ENCODE measurements at regions not wholly inside any gene's neighbourhood (a gene's known extent, or its start where the extent isn't known, plus 50 kb on each side); places are given as distances from the start of the nearest gene placed in this dataset.

GRCh38 chr13:76720416-76720815, 165.8 kb downstream of the KCTD12 start:
- FAIRE-seq (no peak), DNase-seq (ENCODE audit: low read depth) (no peak)
- no peak overlapping the region for H3K4me3 Mint-ChIP-seq (ENCODE audit: unreplicated experiment)
- H3K27me3 Mint-ChIP-seq (ENCODE audit: low read depth, unreplicated experiment): no peaks in the 10 kb centered on the region
- TF ChIP-seq EZH2 (IDR thresholded peaks at IDR 0.05; ENCODE audit: insufficient read depth, low read length) (no peak), CTCF (IDR thresholded peaks at IDR 0.05; ENCODE audit: insufficient read depth, low read depth, low read length) (no peak)
- Histone ChIP-seq H4K20me1 (ENCODE audit: insufficient read depth, low read length) (no peaks in the 10 kb centered on the region), H3K36me3 (ENCODE audit: insufficient read depth, low read length) (no peaks in the 10 kb centered on the region), H3K27me3 (ENCODE audit: insufficient read depth, low read length) (no peaks in the 10 kb centered on the region), H3K4me1 (ENCODE audit: insufficient read depth, low read length) (peaks cover 16% of the 10 kb centered on the region), H3K4me2 (ENCODE audit: low read length) (no peak overlapping the region), H3K9me3 (ENCODE audit: insufficient read depth, low read depth, low read length) (no peaks in the 10 kb centered on the region), H3K27ac (ENCODE audit: low read depth, low read length) (no peak overlapping the region), H3K4me3 (ENCODE audit: insufficient read depth, low read depth, low read length) (no peak overlapping the region), H3K9ac (ENCODE audit: low read length) (no peak overlapping the region), H2AFZ (ENCODE audit: low read depth, low read length) (no peak overlapping the region), H3K79me2 (ENCODE audit: insufficient read depth, low read length) (no peaks in the 10 kb centered on the region)
- H3K27ac Mint-ChIP-seq (ENCODE audit: unreplicated experiment): peak overlapping the region; percentile 77
- no peaks in the 10 kb centered on the region for H3K36me3 Mint-ChIP-seq (ENCODE audit: low read depth, unreplicated experiment)
- no peaks in the 10 kb centered on the region for H3K9me3 Mint-ChIP-seq (ENCODE audit: unreplicated experiment)
- H3K4me1 Mint-ChIP-seq (ENCODE audit: low read depth, unreplicated experiment): peaks cover 15% of the 10 kb centered on the region

GRCh38 chr13:76719955-76720354, 166.2 kb downstream of the KCTD12 start:
- Histone ChIP-seq H3K9ac (ENCODE audit: low read length) (no peak overlapping the region), H4K20me1 (ENCODE audit: insufficient read depth, low read length) (no peaks in the 10 kb centered on the region), H3K4me2 (ENCODE audit: low read length) (no peak overlapping the region), H3K4me1 (ENCODE audit: insufficient read depth, low read length) (peaks cover 12% of the 10 kb centered on the region), H3K9me3 (ENCODE audit: insufficient read depth, low read depth, low read length) (no peaks in the 10 kb centered on the region), H3K4me3 (ENCODE audit: insufficient read depth, low read depth, low read length) (no peak overlapping the region), H3K36me3 (ENCODE audit: insufficient read depth, low read length) (no peaks in the 10 kb centered on the region), H3K27ac (ENCODE audit: low read depth, low read length) (no peak overlapping the region), H2AFZ (ENCODE audit: low read depth, low read length) (no peak overlapping the region), H3K27me3 (ENCODE audit: insufficient read depth, low read length) (no peaks in the 10 kb centered on the region), H3K79me2 (ENCODE audit: insufficient read depth, low read length) (no peaks in the 10 kb centered on the region)
- TF ChIP-seq EZH2 (IDR thresholded peaks at IDR 0.05; ENCODE audit: insufficient read depth, low read length) (no peak), CTCF (IDR thresholded peaks at IDR 0.05; ENCODE audit: insufficient read depth, low read depth, low read length) (no peak)
- Mint-ChIP-seq H3K36me3 (ENCODE audit: low read depth, unreplicated experiment) (no peaks in the 10 kb centered on the region), H3K4me1 (ENCODE audit: low read depth, unreplicated experiment) (peaks cover 11% of the 10 kb centered on the region), H3K9me3 (ENCODE audit: unreplicated experiment) (no peaks in the 10 kb centered on the region), H3K4me3 (ENCODE audit: unreplicated experiment) (no peak overlapping the region), H3K27ac (ENCODE audit: unreplicated experiment) (peak overlapping the region; percentile 77), H3K27me3 (ENCODE audit: low read depth, unreplicated experiment) (no peaks in the 10 kb centered on the region)
- DNase-seq (ENCODE audit: low read depth): no peak
- no peak for FAIRE-seq

GRCh38 chr13:76717092-76717491, 169.1 kb downstream of the KCTD12 start:
- Histone ChIP-seq H3K4me3 (ENCODE audit: insufficient read depth, low read depth, low read length) (no peak overlapping the region), H2AFZ (ENCODE audit: low read depth, low read length) (no peak overlapping the region), H3K79me2 (ENCODE audit: insufficient read depth, low read length) (no peaks in the 10 kb centered on the region), H3K27ac (ENCODE audit: low read depth, low read length) (no peak overlapping the region), H3K36me3 (ENCODE audit: insufficient read depth, low read length) (no peaks in the 10 kb centered on the region), H3K4me2 (ENCODE audit: low read length) (no peak overlapping the region), H3K9ac (ENCODE audit: low read length) (no peak overlapping the region), H3K27me3 (ENCODE audit: insufficient read depth, low read length) (no peaks in the 10 kb centered on the region), H3K4me1 (ENCODE audit: insufficient read depth, low read length) (peaks cover 1% of the 10 kb centered on the region), H3K9me3 (ENCODE audit: insufficient read depth, low read depth, low read length) (no peaks in the 10 kb centered on the region), H4K20me1 (ENCODE audit: insufficient read depth, low read length) (no peaks in the 10 kb centered on the region)
- Mint-ChIP-seq H3K9me3 (ENCODE audit: unreplicated experiment) (no peaks in the 10 kb centered on the region), H3K4me1 (ENCODE audit: low read depth, unreplicated experiment) (peaks cover 14% of the 10 kb centered on the region), H3K27ac (ENCODE audit: unreplicated experiment) (no peak overlapping the region), H3K36me3 (ENCODE audit: low read depth, unreplicated experiment) (no peaks in the 10 kb centered on the region), H3K4me3 (ENCODE audit: unreplicated experiment) (no peak overlapping the region), H3K27me3 (ENCODE audit: low read depth, unreplicated experiment) (no peaks in the 10 kb centered on the region)
- no peak for TF ChIP-seq CTCF (IDR thresholded peaks at IDR 0.05; ENCODE audit: insufficient read depth, low read depth, low read length)
- TF ChIP-seq EZH2 (IDR thresholded peaks at IDR 0.05; ENCODE audit: insufficient read depth, low read length): no peak
- DNase-seq (ENCODE audit: low read depth) (no peak), FAIRE-seq (no peak)
